Suppressor macrophage treated with lipopolysaccharide for 1 hour (primary cell): ENCODE measurements at regions not wholly inside any gene's neighbourhood (a gene's known extent, or its start where the extent isn't known, plus 50 kb on each side); places are given as distances from the start of the nearest gene placed in this dataset.
"Not testable (repeated sequence)": the region's sequence is repeated elsewhere in the genome, so short reads cannot be mapped to it uniquely, and the experiment has no call there.

ENCODE experiments used
- DNase-seq, 3 donors: peaks; one replicate each; pipeline ENCODE4 v3.0.0-alpha.2; 2020 to 2022

GRCh38 chr15:32342772-32343199, 60.3 kb downstream of the GOLGA8K start:
- peak in 2 of 3 donors; percentile 11 to 23 for DNase-seq

- DNase-seq, result peak; percentile 1 to 5 (median 2)
Measured at GRCh38 chr15:32342268-32342667, 60.8 kb downstream of the GOLGA8K start.

GRCh38 chr15:32341530-32341929, 61.6 kb downstream of the GOLGA8K start:
- DNase-seq, result not testable (repeated sequence)

- DNase-seq, result not testable (repeated sequence)
Measured at GRCh38 chr15:32336804-32337203, 66.3 kb downstream of the GOLGA8K start.

- DNase-seq, result peak in 1 of 3 donors; percentile 4
Measured at GRCh38 chr15:32323353-32323752, 79.7 kb downstream of the GOLGA8K start.

GRCh38 chr15:32319247-32319646, 83.8 kb downstream of the GOLGA8K start:
- not testable (repeated sequence) for DNase-seq

- not testable (repeated sequence) for DNase-seq
Measured at GRCh38 chr15:32316482-32316881, 86.6 kb downstream of the GOLGA8K start.

- DNase-seq, result not testable (repeated sequence)
Measured at GRCh38 chr15:32315079-32315939, 87.8 kb downstream of the GOLGA8K start.

- peak in 1 of 3 donors; percentile 6 for DNase-seq
Measured at GRCh38 chr15:32313446-32314209, 89.5 kb downstream of the GOLGA8K start.

- DNase-seq, result not testable (repeated sequence)
Measured at GRCh38 chr15:32312721-32313120, 90.4 kb downstream of the GOLGA8K start.

GRCh38 chr15:32307592-32307991, 95.5 kb downstream of the GOLGA8K start:
- not testable (repeated sequence) for DNase-seq

GRCh38 chr15:32276200-32276830, 126.8 kb downstream of the GOLGA8K start:
- not testable (repeated sequence) for DNase-seq

GRCh38 chr15:32253958-32254357, 149.1 kb downstream of the GOLGA8K start:
- not testable (repeated sequence) for DNase-seq

- DNase-seq, result not testable (repeated sequence)
Measured at GRCh38 chr15:32249207-32249606, 153.9 kb downstream of the GOLGA8K start.

GRCh38 chr15:32243727-32244126, 159.4 kb downstream of the GOLGA8K start:
- DNase-seq, result not testable (repeated sequence)

- DNase-seq, result not testable (repeated sequence)
Measured at GRCh38 chr15:32242780-32243528, 160.1 kb downstream of the GOLGA8K start.

GRCh38 chr15:32227410-32228114, 175.5 kb downstream of the GOLGA8K start:
- DNase-seq, result not testable (repeated sequence)

GRCh38 chr15:32222716-32223115, 180.4 kb downstream of the GOLGA8K start:
- peak in 1 of 3 donors; percentile 16 for DNase-seq
